ENCODE measurements at regions not wholly inside any gene's neighbourhood (a gene's known extent, or its start where the extent isn't known, plus 50 kb on each side); places are given as distances from the start of the nearest gene placed in this dataset.
"Not testable (repeated sequence)": the region's sequence is repeated elsewhere in the genome, so short reads cannot be mapped to it uniquely, and the experiment has no call there.

DNA sequence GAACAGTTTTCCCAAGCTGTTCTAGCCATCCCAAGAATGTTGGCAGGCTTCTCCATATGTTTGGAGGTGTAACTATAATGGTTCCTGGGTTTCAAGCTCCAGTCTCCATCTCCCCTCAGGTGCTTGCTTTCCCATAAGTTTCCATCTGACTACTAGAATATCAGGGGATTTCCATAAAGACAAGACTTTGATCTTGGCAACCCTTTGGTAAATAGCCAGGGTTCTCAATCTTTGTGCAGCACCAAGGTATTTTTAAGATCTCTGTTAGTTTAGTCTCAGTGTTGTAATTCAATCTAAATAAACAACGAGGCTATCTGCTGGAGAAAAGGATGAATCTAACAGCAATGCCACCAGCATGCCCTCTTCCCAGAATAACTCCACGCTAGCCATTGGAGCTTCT lies 56.7 kb downstream of the PPIAL4G start (continued):
- not testable (repeated sequence) for TF ChIP-seq SOX13 (IDR thresholded peaks at IDR 0.05); FOXA1 (IDR thresholded peaks at IDR 0.05); NR2F6 (CRISPR knock-in tag; IDR thresholded peaks at IDR 0.05)
- TF ChIP-seq SOX13 (CRISPR knock-in tag; conservative IDR thresholded peaks at IDR 0.05 in 1 of 2, IDR thresholded peaks at IDR 0.05 in 1 of 2) (peak in 1 of 2 experiments; percentile 36; a peak in 1 of 4 replicates), FOXJ3 (CRISPR knock-in tag; IDR thresholded peaks at IDR 0.05; ENCODE audit: borderline replicate concordance) (peak; percentile 55; the same call in 1 of the 2 replicates), KDM6A (CRISPR knock-in tag; IDR thresholded peaks at IDR 0.05; ENCODE audit: low read depth) (0 out of 2 replicates have a peak, but pooled peaks have one; percentile 24), FOXA1 (CRISPR knock-in tag; IDR thresholded peaks at IDR 0.05) (peak; percentile 41; the same call in 1 of the 2 replicates), NR2F6 (IDR thresholded peaks at IDR 0.05) (peak; percentile 14; the same call in 1 of the 2 replicates), RELA (CRISPR knock-in tag; IDR thresholded peaks at IDR 0.05) (0 out of 2 replicates have a peak, but pooled peaks have one; percentile 54)
- TF ChIP-seq, protein P1, sequence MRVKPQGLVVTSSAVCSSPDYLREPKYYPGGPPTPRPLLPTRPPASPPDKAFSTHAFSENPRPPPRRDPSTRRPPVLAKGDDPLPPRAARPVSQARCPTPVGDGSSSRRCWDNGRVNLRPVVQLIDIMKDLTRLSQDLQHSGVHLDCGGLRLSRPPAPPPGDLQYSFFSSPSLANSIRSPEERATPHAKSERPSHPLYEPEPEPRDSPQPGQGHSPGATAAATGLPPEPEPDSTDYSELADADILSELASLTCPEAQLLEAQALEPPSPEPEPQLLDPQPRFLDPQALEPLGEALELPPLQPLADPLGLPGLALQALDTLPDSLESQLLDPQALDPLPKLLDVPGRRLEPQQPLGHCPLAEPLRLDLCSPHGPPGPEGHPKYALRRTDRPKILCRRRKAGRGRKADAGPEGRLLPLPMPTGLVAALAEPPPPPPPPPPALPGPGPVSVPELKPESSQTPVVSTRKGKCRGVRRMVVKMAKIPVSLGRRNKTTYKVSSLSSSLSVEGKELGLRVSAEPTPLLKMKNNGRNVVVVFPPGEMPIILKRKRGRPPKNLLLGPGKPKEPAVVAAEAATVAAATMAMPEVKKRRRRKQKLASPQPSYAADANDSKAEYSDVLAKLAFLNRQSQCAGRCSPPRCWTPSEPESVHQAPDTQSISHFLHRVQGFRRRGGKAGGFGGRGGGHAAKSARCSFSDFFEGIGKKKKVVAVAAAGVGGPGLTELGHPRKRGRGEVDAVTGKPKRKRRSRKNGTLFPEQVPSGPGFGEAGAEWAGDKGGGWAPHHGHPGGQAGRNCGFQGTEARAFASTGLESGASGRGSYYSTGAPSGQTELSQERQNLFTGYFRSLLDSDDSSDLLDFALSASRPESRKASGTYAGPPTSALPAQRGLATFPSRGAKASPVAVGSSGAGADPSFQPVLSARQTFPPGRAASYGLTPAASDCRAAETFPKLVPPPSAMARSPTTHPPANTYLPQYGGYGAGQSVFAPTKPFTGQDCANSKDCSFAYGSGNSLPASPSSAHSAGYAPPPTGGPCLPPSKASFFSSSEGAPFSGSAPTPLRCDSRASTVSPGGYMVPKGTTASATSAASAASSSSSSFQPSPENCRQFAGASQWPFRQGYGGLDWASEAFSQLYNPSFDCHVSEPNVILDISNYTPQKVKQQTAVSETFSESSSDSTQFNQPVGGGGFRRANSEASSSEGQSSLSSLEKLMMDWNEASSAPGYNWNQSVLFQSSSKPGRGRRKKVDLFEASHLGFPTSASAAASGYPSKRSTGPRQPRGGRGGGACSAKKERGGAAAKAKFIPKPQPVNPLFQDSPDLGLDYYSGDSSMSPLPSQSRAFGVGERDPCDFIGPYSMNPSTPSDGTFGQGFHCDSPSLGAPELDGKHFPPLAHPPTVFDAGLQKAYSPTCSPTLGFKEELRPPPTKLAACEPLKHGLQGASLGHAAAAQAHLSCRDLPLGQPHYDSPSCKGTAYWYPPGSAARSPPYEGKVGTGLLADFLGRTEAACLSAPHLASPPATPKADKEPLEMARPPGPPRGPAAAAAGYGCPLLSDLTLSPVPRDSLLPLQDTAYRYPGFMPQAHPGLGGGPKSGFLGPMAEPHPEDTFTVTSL (CRISPR knock-in tag; IDR thresholded peaks at IDR 0.05; ENCODE audit: borderline replicate concordance), result peak; percentile 47; the same call in 1 of the 2 replicates
